ENCODE measurements at regions not wholly inside any gene's neighbourhood (a gene's known extent, or its start where the extent isn't known, plus 50 kb on each side); places are given as distances from the start of the nearest gene placed in this dataset.

- no peak for TF ChIP-seq CTCF (IDR thresholded peaks at IDR 0.05; ENCODE audit: insufficient read depth in 1 of 2, low read depth in 1 of 2, low read length in 1 of 2, severe bottlenecking in 1 of 2, unreplicated experiment in 1 of 2)
- Mint-ChIP-seq H3K4me1 (ENCODE audit: low read depth, unreplicated experiment) (peaks cover 26% of the 10 kb centered on the region), H3K4me3 (ENCODE audit: unreplicated experiment) (no peak overlapping the region), H3K9me3 (ENCODE audit: unreplicated experiment) (no peaks in the 10 kb centered on the region), H3K27ac (ENCODE audit: unreplicated experiment) (no peak overlapping the region), H3K36me3 (ENCODE audit: insufficient read depth, unreplicated experiment) (no peaks in the 10 kb centered on the region), H3K27me3 (ENCODE audit: insufficient read depth, unreplicated experiment) (no peaks in the 10 kb centered on the region)
- CTCF ChIA-PET = no interaction called here
- POLR2A ChIA-PET = no interaction called here
- DNase-seq = no peak
- intact Hi-C loops (cut with micrococcal nuclease; ENCODE audit: unreplicated experiment) = no loop called here
- Histone ChIP-seq H3K27me3 (replicated peaks; ENCODE audit: control insufficient read depth, insufficient read depth, low read length) (no peaks in the 10 kb centered on the region), H3K9me3 (no peaks in the 10 kb centered on the region), H3K4me3 (ENCODE audit: low read depth, low read length) (no peak overlapping the region), H3K36me3 (ENCODE audit: control insufficient read depth, insufficient read depth, low read length) (no peaks in the 10 kb centered on the region; the same call in 1 of the 2 replicates), H3K4me1 (no peaks in the 10 kb centered on the region)
- no TSS peak for BruUV-seq (replicated peaks)
These were observed 62.9 kb upstream of the SPRED1 start for GRCh38 chr15:38189671-38190295.

GRCh38 chr15:38190501-38190900, 62.1 kb upstream of the SPRED1 start:
- intact Hi-C loops (cut with micrococcal nuclease; ENCODE audit: unreplicated experiment) = no loop called here
- no peak for TF ChIP-seq CTCF (IDR thresholded peaks at IDR 0.05; ENCODE audit: insufficient read depth in 1 of 2, low read depth in 1 of 2, low read length in 1 of 2, severe bottlenecking in 1 of 2, unreplicated experiment in 1 of 2)
- H3K36me3 ChIP-seq (ENCODE audit: control insufficient read depth, insufficient read depth, low read length) = no peaks in the 10 kb centered on the region; the same call in 1 of the 2 replicates
- no peaks in the 10 kb centered on the region for H3K27me3 ChIP-seq (replicated peaks; ENCODE audit: control insufficient read depth, insufficient read depth, low read length)
- no peak overlapping the region for H3K4me3 ChIP-seq (ENCODE audit: low read depth, low read length)
- no TSS peak for BruUV-seq (replicated peaks)
- CTCF ChIA-PET = no interaction called here
- H3K4me1 ChIP-seq = no peaks in the 10 kb centered on the region
- H3K9me3 Mint-ChIP-seq (ENCODE audit: unreplicated experiment) = no peaks in the 10 kb centered on the region
- H3K36me3 Mint-ChIP-seq (ENCODE audit: insufficient read depth, unreplicated experiment) = no peaks in the 10 kb centered on the region
- no peaks in the 10 kb centered on the region for H3K9me3 ChIP-seq
- H3K4me3 Mint-ChIP-seq (ENCODE audit: unreplicated experiment) = no peak overlapping the region
- H3K4me1 Mint-ChIP-seq (ENCODE audit: low read depth, unreplicated experiment) = peaks cover 26% of the 10 kb centered on the region
- POLR2A ChIA-PET = no interaction called here
- DNase-seq = no peak
- no peaks in the 10 kb centered on the region for H3K27me3 Mint-ChIP-seq (ENCODE audit: insufficient read depth, unreplicated experiment)
- no peak overlapping the region for H3K27ac Mint-ChIP-seq (ENCODE audit: unreplicated experiment)

- Mint-ChIP-seq H3K27ac (ENCODE audit: unreplicated experiment) (no peak overlapping the region), H3K27me3 (ENCODE audit: insufficient read depth, unreplicated experiment) (no peaks in the 10 kb centered on the region), H3K4me3 (ENCODE audit: unreplicated experiment) (no peak overlapping the region), H3K9me3 (ENCODE audit: unreplicated experiment) (no peaks in the 10 kb centered on the region), H3K36me3 (ENCODE audit: insufficient read depth, unreplicated experiment) (no peaks in the 10 kb centered on the region), H3K4me1 (ENCODE audit: low read depth, unreplicated experiment) (peaks cover 18% of the 10 kb centered on the region)
- DNase-seq = no peak
- BruUV-seq (replicated peaks) = no TSS peak
- H3K9me3 ChIP-seq = no peaks in the 10 kb centered on the region
- ChIA-PET POLR2A (no interaction called here), CTCF (no interaction called here)
- intact Hi-C loops (cut with micrococcal nuclease; ENCODE audit: unreplicated experiment) = no loop called here
- H3K4me1 ChIP-seq = no peaks in the 10 kb centered on the region
- H3K36me3 ChIP-seq (ENCODE audit: control insufficient read depth, insufficient read depth, low read length) = no peaks in the 10 kb centered on the region; the same call in 1 of the 2 replicates
- no peaks in the 10 kb centered on the region for H3K27me3 ChIP-seq (replicated peaks; ENCODE audit: control insufficient read depth, insufficient read depth, low read length)
- no peak for TF ChIP-seq CTCF (IDR thresholded peaks at IDR 0.05; ENCODE audit: insufficient read depth in 1 of 2, low read depth in 1 of 2, low read length in 1 of 2, severe bottlenecking in 1 of 2, unreplicated experiment in 1 of 2)
- H3K4me3 ChIP-seq (ENCODE audit: low read depth, low read length) = no peak overlapping the region
These were observed 60.1 kb upstream of the SPRED1 start for GRCh38 chr15:38192496-38192895.

Data from Caco-2 (cell line).